Thyroid gland (tissue), 4 donors: ENCODE measurements at regions not wholly inside any gene's neighbourhood (a gene's known extent, or its start where the extent isn't known, plus 50 kb on each side); places are given as distances from the start of the nearest gene placed in this dataset.

ENCODE experiments used
- POLR2A ChIP-seq, 2 donors: fragments of 450-650 bp; IDR thresholded peaks; one replicate each; pipeline ENCODE4 v1.6.1; 2017; ENCODE audit warnings: antibody characterized with exemption in 2 of 2, mild to moderate bottlenecking in 2 of 2, moderate library complexity in 1 of 2
- TF ChIP-seq, protein P1 (sequence below), 6 experiments: fragments of 200-600 bp in 3 of 6; fragments of 450-650 bp in 3 of 6; sonication (generic) in 3 of 6; IDR thresholded peaks; one replicate each; pipeline ENCODE4 v1.5.1; 2016 to 2019; ENCODE audit warnings: antibody characterized with exemption in 6 of 6, mild to moderate bottlenecking in 2 of 6, inconsistent platforms in 1 of 6, moderate library complexity in 1 of 6

DNA sequence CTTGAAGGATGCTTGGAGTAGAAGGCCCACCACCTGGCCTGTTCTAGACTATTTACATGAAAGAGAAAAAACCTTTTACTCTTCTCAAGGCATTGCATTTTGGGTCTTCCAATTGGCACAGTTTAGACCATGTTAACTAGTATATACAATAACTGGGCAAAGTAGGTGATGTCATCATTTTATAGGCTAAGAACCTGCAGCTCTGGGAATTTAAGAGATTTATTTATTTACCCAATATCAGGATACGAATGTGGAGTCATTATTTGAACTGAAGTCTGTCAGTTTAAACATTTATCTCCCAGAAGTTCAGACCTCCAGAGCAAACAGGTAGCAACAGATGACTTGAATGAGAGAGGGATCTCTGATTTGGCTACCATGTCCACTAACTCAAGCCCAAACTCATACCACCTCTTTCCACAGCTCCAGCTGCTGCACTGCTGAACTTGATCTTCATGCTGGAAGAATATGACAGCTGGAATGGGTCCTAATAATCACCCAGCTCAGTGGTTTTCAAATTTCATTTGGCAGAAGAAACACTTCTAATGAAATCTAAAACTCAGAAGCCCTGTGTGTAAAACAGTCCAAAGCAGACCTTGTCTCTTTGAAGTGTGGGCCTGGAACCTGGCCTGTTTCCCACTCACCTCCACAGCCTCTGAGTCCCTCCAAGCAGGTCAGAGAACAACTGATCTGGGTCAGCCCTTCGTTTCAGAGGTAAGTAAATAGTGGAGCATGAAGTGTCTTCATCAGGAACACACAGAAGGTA, 179.2 kb downstream of the EMP1 start:
- TF ChIP-seq, protein P1, sequence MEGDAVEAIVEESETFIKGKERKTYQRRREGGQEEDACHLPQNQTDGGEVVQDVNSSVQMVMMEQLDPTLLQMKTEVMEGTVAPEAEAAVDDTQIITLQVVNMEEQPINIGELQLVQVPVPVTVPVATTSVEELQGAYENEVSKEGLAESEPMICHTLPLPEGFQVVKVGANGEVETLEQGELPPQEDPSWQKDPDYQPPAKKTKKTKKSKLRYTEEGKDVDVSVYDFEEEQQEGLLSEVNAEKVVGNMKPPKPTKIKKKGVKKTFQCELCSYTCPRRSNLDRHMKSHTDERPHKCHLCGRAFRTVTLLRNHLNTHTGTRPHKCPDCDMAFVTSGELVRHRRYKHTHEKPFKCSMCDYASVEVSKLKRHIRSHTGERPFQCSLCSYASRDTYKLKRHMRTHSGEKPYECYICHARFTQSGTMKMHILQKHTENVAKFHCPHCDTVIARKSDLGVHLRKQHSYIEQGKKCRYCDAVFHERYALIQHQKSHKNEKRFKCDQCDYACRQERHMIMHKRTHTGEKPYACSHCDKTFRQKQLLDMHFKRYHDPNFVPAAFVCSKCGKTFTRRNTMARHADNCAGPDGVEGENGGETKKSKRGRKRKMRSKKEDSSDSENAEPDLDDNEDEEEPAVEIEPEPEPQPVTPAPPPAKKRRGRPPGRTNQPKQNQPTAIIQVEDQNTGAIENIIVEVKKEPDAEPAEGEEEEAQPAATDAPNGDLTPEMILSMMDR (IDR thresholded peaks at IDR 0.05): no peak
- TF ChIP-seq POLR2A (IDR thresholded peaks at IDR 0.05): no peak
